NK-92 treated with Interleukin-12 subunit alpha and Interleukin-12 subunit beta, amount 100 ng/mL, for 24 hours (cell line): ENCODE measurements at regions not wholly inside any gene's neighbourhood (a gene's known extent, or its start where the extent isn't known, plus 50 kb on each side); places are given as distances from the start of the nearest gene placed in this dataset.

Experiments used
- DNase-seq: peaks from one replicate; lab custom pipeline; 2025; lab: John Stamatoyannopoulos, UW

DNA sequence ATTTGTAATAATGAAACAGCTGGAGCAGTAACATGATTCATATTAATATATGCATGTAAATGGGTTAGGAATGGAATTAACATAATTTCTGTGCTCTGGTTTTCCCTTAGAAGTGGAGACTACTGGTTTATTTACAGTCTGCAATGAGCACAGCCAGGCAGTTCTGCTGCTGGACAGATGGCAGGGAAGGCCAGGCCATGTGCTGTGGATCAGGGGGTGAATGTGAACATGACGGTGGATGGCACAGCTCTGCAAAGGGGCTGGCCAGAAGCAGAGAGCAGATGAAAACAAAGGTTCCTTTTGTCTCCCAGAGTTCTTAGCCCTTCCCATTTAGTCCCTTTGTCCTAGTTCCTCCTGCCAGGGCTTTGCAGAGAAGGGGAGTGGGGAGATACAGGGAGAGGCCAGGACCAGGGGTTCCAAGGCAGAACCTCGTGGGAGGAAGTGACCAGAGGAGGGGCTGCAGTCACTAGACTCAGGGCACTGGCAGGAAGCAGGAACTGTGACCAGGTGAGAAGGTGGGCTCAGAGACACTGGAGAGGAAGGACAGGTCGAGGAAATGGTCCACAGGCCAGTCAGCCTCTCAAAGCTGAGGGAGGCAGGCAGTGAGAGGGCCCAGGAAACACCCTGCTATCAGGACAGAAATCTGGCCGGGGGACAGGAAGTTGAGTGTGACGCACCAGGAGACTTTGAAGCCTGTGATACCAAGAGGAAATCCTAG lies 112.9 kb upstream of the ATP8B1 start:
- DNase-seq: no peak

GRCh38 chr18:57915248-57915647 lies 112.1 kb upstream of the ATP8B1 start:
- DNase-seq: no peak

DNA sequence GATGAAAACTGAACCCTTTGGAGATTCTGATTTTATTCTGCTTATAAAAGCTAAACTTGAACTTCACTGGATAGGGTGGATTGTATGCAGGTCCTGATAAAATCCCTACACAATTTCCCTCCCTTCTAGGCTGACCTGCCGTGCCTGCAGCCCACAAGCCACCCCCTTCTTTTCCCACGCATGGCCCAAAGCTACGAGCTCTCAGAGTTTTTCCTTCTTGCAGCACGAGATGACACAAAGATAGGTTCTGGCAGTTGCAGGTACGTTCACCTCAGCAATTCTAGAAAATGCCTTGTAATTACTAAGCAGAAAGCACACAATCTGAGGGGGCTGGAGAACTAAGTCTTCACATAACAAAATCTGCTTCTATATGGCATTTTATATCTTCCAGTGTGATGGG lies 110.6 kb upstream of the ATP8B1 start:
- no peak for DNase-seq

DNA sequence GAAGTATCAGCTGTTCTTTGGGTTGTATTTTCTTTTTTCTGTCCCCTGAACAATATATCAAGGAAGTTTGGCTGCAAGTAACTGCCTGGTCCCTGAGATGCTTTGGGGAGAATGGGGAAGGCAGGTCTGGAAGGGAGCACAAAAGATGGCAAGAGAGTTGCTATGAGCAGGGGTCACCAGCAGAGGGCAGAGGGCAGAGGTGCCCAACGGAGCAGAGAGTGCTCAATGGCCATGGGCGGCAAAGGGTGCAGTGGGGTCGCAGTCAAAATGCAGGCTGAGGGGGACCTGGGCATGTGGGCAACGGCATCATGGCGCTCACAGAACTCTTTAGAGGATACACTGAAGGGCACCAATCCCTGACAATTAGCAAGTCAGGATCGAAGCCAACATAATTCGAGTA lies 107.7 kb upstream of the ATP8B1 start:
- DNase-seq: no peak

- no peak for DNase-seq
Measured at GRCh38 chr18:57910134-57910533, 107.0 kb upstream of the ATP8B1 start.

DNA sequence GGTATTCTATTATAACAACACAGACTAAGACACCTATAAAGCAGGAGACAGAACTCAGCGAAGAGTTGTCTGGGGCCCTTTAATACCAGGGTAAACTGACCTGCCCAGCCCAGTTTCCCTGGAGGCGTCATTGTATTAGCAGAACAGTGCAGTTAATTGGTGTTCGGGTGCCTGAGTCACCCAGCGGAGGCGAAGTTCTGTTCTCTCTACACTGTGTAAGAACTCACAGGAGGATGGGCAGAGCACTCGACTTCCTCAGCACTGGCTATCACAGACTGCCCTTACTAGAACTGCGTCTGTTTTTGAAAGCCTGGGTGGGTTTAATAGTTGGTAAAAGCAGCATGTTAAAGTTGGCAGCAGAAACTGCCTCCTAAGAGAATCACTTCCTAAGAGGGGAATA lies 106.5 kb upstream of the ATP8B1 start:
- no peak for DNase-seq

GRCh38 chr18:57908092-57908491 lies 105.0 kb upstream of the ATP8B1 start:
- DNase-seq: no peak

DNA sequence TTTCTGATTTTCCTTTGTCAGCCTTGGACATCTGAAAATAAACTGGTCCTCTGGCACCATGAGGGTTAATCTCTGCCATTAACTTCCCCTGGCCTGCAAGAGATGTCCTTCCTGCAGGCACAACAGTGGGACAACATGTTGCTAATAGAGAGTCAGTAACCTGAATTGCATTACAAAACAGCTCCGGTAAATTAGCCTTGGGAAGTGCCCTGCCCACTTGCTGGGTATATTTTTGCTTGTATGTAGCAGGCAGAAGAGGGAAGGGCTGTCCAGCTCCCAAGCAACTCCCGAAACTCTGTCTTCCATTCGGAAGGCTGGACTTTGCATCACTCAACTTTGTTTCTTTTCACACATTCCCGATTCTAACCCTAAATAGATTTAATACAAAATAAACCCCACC lies 104.4 kb upstream of the ATP8B1 start:
- DNase-seq: no peak

GRCh38 chr18:57906852-57907251 lies 103.7 kb upstream of the ATP8B1 start:
- no peak for DNase-seq

DNA sequence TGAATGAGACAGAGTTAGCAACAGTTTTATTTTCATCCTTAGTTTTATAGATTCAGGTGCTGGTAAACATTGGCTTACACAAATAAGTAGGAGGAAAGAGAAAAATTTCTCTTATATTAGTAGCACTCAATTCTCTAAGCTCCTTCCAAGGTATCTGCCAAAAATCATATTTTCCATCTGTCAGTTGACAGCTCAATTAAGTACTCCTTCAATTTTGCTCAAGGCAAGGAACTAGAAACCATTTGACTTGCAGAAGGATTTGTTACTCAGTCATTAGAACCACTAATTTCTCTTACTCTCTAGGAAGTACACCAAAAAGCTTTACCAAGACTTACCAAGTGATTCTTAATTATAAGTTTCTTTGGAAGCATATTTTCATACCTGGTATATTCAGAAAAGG lies 101.4 kb upstream of the ATP8B1 start:
- no peak for DNase-seq

DNA sequence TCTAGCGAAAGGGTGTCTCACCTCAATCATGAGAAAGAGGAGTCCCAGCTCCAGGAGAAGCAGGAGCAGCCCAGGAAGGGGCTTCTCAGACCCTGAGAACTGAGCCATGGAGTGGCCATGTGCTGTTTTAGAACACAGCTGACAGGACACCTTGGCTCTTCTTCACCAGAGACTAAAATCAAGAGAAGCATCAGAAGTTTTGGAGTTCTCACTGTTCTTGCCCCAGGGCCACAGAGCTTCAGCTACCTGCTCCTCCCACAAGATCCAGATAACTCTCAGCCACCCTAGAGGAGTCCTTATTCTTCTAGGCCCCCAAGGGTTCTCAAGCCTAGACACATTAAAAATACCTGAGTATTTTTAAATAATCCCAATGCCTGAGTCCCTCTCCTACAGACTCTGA lies 99.6 kb upstream of the ATP8B1 start:
- DNase-seq: no peak

- DNase-seq: no peak
Measured at GRCh38 chr18:57901825-57902589, 98.9 kb upstream of the ATP8B1 start.

DNA sequence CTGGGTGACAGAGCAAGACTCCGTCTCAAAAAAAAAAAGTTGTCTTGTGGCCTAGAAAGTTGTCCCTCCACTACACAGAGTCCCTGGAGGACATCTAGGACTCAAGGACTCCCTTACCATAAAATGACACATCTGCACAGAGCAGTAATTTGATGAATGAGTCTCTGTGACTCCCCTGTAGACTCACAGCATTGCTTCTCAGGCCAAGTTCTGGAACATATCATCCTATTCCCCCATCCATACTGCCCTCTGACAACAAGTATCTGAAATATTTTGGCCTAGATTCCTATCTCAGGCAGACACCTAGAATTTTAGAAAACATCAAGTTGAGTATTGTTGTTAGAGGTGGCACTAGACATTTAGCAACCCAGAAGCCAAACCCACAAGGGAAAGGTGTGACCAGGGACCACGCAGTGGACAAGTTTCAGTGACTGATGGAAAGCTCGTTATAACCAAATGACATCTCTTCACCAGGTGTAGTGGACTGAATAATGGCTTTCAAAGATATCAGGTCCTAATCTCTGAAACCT lies 97.9 kb upstream of the ATP8B1 start:
- DNase-seq: no peak

DNA sequence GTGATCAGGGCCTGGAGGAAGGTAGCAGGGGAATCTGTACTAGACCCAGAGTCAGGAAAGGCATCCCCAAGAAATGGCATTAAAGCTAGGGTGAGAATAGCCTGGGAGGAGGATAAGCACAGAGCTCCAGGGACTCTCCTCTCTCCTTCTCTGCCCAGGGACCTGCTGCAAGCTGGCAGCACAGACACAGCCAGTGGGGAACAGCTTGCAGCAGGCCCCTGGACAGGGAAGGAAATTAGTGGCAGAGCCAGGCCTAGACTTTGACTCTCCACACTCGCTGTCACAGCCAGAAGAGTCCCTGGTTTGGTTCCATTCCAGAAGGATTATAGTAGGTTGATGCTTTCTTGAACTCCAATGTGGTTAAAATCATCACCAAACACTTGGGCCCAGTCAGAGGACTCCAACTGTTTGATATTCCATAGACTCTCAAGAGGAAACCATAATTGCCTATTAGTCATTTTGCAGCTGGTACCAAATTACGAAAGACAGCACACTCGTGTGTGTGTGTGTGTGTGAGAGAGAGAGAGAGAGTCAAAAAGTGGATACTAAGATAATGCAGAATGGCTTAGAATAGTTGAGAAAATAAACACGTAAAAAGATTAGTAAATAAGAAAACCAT lies 95.5 kb upstream of the ATP8B1 start:
- no peak for DNase-seq

GRCh38 chr18:57895182-57895581 lies 92.1 kb upstream of the ATP8B1 start:
- no peak for DNase-seq

- no peak for DNase-seq
Measured at GRCh38 chr18:57891707-57892391, 88.7 kb upstream of the ATP8B1 start.

- DNase-seq: no peak
Measured at GRCh38 chr18:57890266-57890665, 87.2 kb upstream of the ATP8B1 start.

DNA sequence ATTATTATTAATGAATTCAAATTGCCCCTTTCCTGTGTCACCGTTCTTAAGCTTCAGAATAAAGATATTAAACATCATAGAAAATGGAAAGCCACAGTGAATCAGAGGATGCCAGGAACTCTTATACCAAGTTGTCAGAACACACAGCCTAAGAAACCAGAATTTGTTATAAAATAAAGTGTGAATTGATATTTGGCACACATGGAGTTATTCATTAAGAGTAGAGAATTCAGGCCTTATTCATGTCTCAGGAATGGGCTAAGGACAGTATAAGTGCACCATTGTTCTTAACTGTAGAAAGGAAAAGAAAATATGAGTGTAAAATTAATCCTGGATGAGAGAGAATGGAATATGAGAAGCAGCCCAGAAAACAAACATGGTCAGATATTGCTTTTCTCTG lies 86.7 kb upstream of the ATP8B1 start:
- DNase-seq: no peak

GRCh38 chr18:57887543-57888383 lies 84.6 kb upstream of the ATP8B1 start:
- no peak for DNase-seq

DNA sequence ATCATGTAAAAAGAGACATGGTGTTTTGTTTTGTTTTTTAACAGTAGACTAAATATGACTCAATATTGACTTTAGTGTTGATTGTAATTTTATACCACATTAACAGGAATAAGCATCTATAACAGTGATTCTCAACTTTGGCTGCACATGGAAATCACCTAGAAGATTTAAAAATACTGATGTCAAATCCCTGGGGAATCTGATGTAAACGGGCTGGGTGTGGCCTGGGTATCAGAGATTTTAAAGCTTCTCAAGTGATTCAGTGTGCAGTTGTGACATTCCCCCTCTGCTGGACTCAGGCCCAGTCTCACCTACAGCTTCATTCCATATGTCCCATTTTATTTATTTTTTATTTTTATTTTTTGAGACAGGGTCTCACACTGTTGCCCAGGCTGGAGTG lies 82.8 kb upstream of the ATP8B1 start:
- DNase-seq: no peak

DNA sequence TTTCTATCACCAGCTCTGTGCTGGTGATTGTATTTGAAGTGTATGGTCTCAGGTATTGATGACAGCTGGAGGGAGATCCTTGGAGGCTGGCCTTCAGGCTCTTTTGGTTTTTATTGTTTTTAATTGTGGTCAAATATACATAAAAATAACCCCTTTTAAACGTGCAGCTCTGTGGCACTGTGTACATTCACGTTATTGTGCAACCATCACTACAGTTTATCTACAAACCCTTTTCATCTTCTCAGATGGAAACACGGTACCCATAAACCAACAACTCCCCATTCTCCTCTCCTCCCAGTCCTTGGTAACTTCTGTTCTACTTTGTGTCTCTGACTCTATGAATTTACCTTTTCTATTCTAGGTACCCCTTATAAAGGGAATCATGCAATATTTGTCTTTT lies 79.3 kb upstream of the ATP8B1 start:
- no peak for DNase-seq
